Ovary (tissue), 7 donors: ENCODE measurements at regions not wholly inside any gene's neighbourhood (a gene's known extent, or its start where the extent isn't known, plus 50 kb on each side); places are given as distances from the start of the nearest gene placed in this dataset.
A peak's percentile ranks its signal among the peaks of the same experiment; 100 is the strongest.

Experiments used
- DNase-seq, 5 donors: peaks; one replicate each; pipeline ENCODE4 v3.0.0-alpha.2; 2019 to 2020
- H3K27ac ChIP-seq, 2 donors: fragments of 200-600 bp; one replicate each; pipeline versions ENCODE4 v1.5.1 to v1.8.0; 2019 to 2022
- H3K27me3 ChIP-seq: fragments of 200-600 bp; one replicate; pipeline ENCODE4 v1.8.0; 2022
- H3K36me3 ChIP-seq: fragments of 200-600 bp; sonication (generic); one replicate; pipeline ENCODE4 v1.5.1; 2019
- H3K4me1 ChIP-seq: one replicate; pipeline ENCODE4 v1.8.1; 2013; ENCODE audit warnings: mild to moderate bottlenecking, moderate library complexity; ENCODE audit not compliant: insufficient read depth
- H3K4me3 ChIP-seq: fragments of 200-600 bp; sonication (generic); one replicate; pipeline ENCODE4 v1.5.1; 2017
- H3K9me3 ChIP-seq, 2 donors: fragments of 200-600 bp in 1 of 2; sonication (generic) in 1 of 2; one replicate each; pipeline versions ENCODE4 v1.5.1 to v1.8.1; 2013 to 2019; ENCODE audit warnings: mild to moderate bottlenecking in 1 of 2, moderate library complexity in 1 of 2
- EP300 ChIP-seq: sonication (generic); formaldehyde crosslinking; IDR thresholded peaks from one replicate; pipeline ENCODE4 v1.6.1; 2017; ENCODE audit warnings: antibody characterized with exemption
- POLR2A ChIP-seq: fragments of 450-650 bp; IDR thresholded peaks from one replicate; pipeline ENCODE4 v1.6.1; 2017; ENCODE audit warnings: antibody characterized with exemption, mild to moderate bottlenecking, moderate library complexity
- WGBS, 3 donors: extraction: QIAGEN DNeasy Blood & Tissue Kit in 1 of 3; methylation state at CpG; one replicate each; pipeline versions ENCODE4 v1.1.5 to v1.1.7; 2013 to 2017; 5-methylcytosine and 5-hydroxymethylcytosine counted together
- intact Hi-C, 4 donors: fragments of 100-400 bp; cut with DNase I; formaldehyde crosslinking; loops; one replicate each; pipeline versions ENCODE4 v1.11.0 to v1.15.1; 2022 to 2023
- TF ChIP-seq, protein P1 (sequence below), 3 donors: fragments of 450-650 bp in 2 of 3; fragments of 200-600 bp in 1 of 3; IDR thresholded peaks; one replicate each; pipeline versions ENCODE4 v1.5.1 to v1.8.0; 2016 to 2022; ENCODE audit warnings: antibody characterized with exemption in 3 of 3, mild to moderate bottlenecking in 1 of 3
- donor health status: DM: no; HTN: no; CAD: no; lungs with moderate emphysema.
- donor health status: DM: no; HTN: no; CAD: no.
- donor health status: Bipolar disorder and iron deficiency.
- donor health status: DM: no; HTN: no; CAD: no.
- donor health status: DM: yes; HTN: yes; CAD: no.

DNA sequence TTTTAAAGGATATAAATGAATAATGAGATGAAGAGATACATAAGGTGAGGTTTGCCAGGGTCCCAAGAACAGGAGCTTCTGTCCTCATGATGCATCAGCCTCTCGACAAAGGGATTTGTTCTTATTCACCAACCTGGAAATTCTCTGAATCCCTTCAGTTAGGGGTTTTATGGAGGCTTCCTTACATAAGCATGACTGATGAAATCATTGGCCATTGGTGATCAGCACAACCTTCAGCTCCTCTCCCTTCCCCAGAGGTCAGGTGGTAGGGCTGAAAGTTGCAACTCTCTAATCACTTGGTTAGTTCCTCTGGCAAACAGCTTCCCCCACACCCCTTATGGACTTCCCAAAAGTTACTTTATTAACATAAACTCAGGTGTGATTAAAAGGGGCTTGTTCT is 222.0 kb downstream of the SPRY1 start:
- TF ChIP-seq POLR2A (no peak), EP300 (no peak)
- TF ChIP-seq, protein P1, sequence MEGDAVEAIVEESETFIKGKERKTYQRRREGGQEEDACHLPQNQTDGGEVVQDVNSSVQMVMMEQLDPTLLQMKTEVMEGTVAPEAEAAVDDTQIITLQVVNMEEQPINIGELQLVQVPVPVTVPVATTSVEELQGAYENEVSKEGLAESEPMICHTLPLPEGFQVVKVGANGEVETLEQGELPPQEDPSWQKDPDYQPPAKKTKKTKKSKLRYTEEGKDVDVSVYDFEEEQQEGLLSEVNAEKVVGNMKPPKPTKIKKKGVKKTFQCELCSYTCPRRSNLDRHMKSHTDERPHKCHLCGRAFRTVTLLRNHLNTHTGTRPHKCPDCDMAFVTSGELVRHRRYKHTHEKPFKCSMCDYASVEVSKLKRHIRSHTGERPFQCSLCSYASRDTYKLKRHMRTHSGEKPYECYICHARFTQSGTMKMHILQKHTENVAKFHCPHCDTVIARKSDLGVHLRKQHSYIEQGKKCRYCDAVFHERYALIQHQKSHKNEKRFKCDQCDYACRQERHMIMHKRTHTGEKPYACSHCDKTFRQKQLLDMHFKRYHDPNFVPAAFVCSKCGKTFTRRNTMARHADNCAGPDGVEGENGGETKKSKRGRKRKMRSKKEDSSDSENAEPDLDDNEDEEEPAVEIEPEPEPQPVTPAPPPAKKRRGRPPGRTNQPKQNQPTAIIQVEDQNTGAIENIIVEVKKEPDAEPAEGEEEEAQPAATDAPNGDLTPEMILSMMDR (IDR thresholded peaks at IDR 0.05): no peak
- Histone ChIP-seq H3K27ac (no peak overlapping the region), H3K27me3 (no peaks in the 10 kb centered on the region), H3K4me1 (peaks cover 2% of the 10 kb centered on the region), H3K36me3 (no peaks in the 10 kb centered on the region), H3K9me3 (no peaks in the 10 kb centered on the region), H3K4me3 (no peak overlapping the region)
- intact Hi-C loops: no loop called here
- 99 to 100% (median 100%) methylated on average over 1 of the region's 1 CpG for WGBS, 3 donors
- no peak for DNase-seq

DNA sequence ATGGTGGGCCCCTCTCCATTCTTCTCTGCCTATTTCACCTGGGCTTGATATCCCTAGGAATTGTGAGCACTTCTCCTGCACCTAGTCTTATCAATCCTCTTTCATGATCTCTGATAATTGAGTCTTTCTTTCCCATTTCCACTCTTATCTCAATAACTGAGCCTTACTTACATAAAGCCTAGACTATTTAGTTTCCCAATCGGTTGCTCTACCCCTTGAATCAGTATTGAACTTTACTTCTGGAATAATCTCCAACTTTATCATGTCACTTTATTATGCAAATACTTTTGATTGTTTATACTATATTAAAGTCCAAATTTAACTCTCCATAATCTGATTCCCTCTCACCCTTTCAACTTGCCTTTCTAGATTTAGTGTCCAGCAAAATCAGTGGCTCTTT is 222.7 kb downstream of the SPRY1 start:
- Histone ChIP-seq H3K9me3 (no peaks in the 10 kb centered on the region), H3K4me1 (peaks cover 2% of the 10 kb centered on the region), H3K27ac (no peak overlapping the region), H3K4me3 (no peak overlapping the region), H3K27me3 (no peaks in the 10 kb centered on the region), H3K36me3 (no peaks in the 10 kb centered on the region)
- DNase-seq: no peak
- intact Hi-C loops: no loop called here
- 94 to 96% (median 96%) methylated on average over 1 of the region's 1 CpG for WGBS, 3 donors
- TF ChIP-seq POLR2A (no peak), EP300 (no peak)
- TF ChIP-seq, protein P1 (IDR thresholded peaks at IDR 0.05): no peak

DNA sequence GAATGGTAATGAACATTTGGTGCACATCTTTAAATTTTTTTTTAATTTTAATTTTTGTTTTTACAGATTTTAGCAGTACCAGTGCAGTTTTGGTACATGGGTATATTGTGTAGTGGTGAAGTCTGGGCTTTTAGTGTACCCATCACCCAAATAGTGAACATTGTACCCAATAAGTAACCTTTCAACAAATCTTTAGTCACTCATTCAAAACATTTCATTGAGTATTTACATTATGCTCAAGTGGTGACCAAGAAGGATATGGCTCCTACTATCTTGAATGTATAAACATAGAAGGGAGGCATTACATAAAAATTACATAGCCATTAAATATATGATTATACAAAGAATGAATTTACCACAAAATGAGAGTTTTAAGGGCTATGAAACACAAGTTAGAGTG is 223.3 kb downstream of the SPRY1 start:
- DNase-seq: no peak
- no peak overlapping the region for H3K27ac ChIP-seq
- TF ChIP-seq, protein P1 (IDR thresholded peaks at IDR 0.05): no peak
- TF ChIP-seq EP300 (no peak), POLR2A (no peak)
- H3K27me3 ChIP-seq: no peaks in the 10 kb centered on the region
- no peak overlapping the region for H3K4me3 ChIP-seq
- H3K9me3 ChIP-seq: no peaks in the 10 kb centered on the region
- H3K4me1 ChIP-seq: peaks cover 2% of the 10 kb centered on the region
- no peaks in the 10 kb centered on the region for H3K36me3 ChIP-seq
- intact Hi-C loops: no loop called here

DNA sequence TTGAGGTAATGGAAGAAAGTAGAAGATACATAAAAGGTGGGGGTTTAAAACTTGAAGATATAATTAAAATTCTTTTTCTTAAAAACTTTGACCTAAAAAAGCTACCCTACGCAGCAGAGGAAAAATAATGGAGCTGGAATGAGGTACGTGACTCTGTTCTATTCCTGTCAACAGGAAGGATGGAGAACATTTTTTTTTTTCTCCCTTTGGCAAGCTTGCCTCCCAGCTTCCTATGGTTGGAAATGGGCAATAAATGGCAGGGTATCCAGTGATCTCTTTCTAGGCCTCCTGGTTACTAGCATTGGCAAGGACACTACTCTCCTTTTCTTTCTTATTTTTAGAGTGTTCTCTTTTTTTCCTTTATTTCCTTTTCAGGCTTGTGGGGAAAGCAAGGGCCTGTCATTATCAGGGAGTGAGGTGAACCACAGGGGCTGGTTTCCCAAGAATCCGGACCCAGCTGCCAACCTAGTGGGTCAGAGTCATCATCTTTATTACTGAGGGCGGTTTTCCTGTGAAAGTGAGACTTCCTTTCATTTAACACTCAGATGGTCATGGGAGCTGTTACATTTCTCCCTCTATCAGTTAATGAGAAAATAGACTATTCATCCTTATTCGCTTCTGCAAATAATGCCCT is 224.6 kb downstream of the SPRY1 start:
- Histone ChIP-seq H3K27me3 (no peaks in the 10 kb centered on the region), H3K9me3 (no peaks in the 10 kb centered on the region), H3K4me3 (no peak overlapping the region), H3K4me1 (peaks cover 2% of the 10 kb centered on the region), H3K27ac (no peak overlapping the region), H3K36me3 (no peaks in the 10 kb centered on the region)
- intact Hi-C loops: no loop called here
- peak in 1 of 5 donors; percentile 24 for DNase-seq
- WGBS, 3 donors: 39 to 62% (median 40%) methylated on average over 5 of the region's 5 CpGs
- TF ChIP-seq EP300: no peak
- no peak for TF ChIP-seq POLR2A
- TF ChIP-seq, protein P1 (IDR thresholded peaks at IDR 0.05): no peak
